ENCODE measurements at regions not wholly inside any gene's neighbourhood (a gene's known extent, or its start where the extent isn't known, plus 50 kb on each side); places are given as distances from the start of the nearest gene placed in this dataset.

DNA sequence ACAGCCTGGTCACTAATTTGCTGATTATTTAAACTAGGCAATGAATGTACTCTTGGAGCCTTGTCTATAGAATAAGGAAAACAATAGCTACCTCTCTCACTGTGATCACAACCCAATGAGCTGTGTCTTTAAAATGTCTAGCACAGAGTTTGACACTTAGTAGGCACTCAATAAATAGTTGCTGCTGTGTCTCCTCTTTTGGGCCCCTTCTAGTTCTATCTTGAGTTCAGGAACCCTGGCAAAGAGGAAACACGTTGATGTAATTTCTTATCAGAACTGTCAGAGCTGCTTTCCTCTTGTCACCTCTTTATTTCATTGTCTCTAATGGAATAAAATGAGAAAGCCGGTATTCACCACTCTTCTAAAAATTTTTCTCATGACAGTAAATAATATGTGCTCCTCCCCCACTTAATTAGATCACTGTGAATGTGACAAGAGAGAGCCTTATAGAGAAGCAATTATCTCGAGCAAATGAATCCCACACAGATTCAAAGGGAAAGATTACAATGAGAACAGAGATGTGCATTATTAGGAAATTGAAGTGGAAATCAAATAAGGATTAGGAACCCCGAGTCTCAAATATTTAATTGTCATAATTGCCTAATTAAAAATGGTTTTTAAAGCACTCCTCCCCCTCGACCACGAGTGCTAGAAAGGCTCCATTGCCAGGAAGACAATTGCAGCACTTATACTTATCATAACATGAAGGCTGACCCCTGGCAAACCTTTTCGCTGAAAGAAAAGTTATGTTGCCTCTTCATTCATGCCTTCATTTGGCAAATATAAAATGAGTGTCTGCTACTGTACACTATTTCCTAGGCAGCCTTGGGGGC, 175.0 kb upstream of the BDNF start:
- no peaks in the 10 kb centered on the region for H3K79me2 ChIP-seq (ENCODE audit: low read length)
- H3K9me3 ChIP-seq (ENCODE audit: insufficient read depth, low read length), result no peaks in the 10 kb centered on the region
- H3K27ac ChIP-seq (ENCODE audit: low read length), result no peak overlapping the region
- no peaks in the 10 kb centered on the region for H4K20me1 ChIP-seq (ENCODE audit: insufficient read depth, low read length)
- H3K4me2 ChIP-seq (ENCODE audit: low read length), result no peak overlapping the region
- H3K9ac ChIP-seq (ENCODE audit: low read length), result no peak overlapping the region
- H3K27me3 ChIP-seq (ENCODE audit: low read depth, low read length), result peaks cover 18% of the 10 kb centered on the region
- no peak overlapping the region for H3K4me3 ChIP-seq (ENCODE audit: low read length)
- no peaks in the 10 kb centered on the region for H3K36me3 ChIP-seq (replicated peaks; ENCODE audit: low read depth, low read length)
- H2AFZ ChIP-seq (ENCODE audit: low read depth, low read length), result no peak overlapping the region
- H3K4me1 ChIP-seq (ENCODE audit: low read length), result no peaks in the 10 kb centered on the region
- TF ChIP-seq EZH2phosphoT487 (IDR thresholded peaks at IDR 0.05; ENCODE audit: low read depth) (no peak), CTCF (IDR thresholded peaks at IDR 0.05; ENCODE audit: low read depth, low read length) (no peak)

GRCh38 chr11:27873664-27874063, 173.4 kb upstream of the BDNF start:
- H3K4me3 ChIP-seq (ENCODE audit: low read length), result no peak overlapping the region
- H3K9me3 ChIP-seq (ENCODE audit: insufficient read depth, low read length), result no peaks in the 10 kb centered on the region
- H3K4me1 ChIP-seq (ENCODE audit: low read length), result no peaks in the 10 kb centered on the region
- no peak overlapping the region for H3K27ac ChIP-seq (ENCODE audit: low read length)
- no peak overlapping the region for H2AFZ ChIP-seq (ENCODE audit: low read depth, low read length)
- peaks cover 18% of the 10 kb centered on the region for H3K27me3 ChIP-seq (ENCODE audit: low read depth, low read length)
- H3K4me2 ChIP-seq (ENCODE audit: low read length), result no peak overlapping the region
- no peaks in the 10 kb centered on the region for H4K20me1 ChIP-seq (ENCODE audit: insufficient read depth, low read length)
- H3K9ac ChIP-seq (ENCODE audit: low read length), result no peak overlapping the region
- H3K79me2 ChIP-seq (ENCODE audit: low read length), result no peaks in the 10 kb centered on the region
- TF ChIP-seq CTCF (IDR thresholded peaks at IDR 0.05; ENCODE audit: low read depth, low read length), result no peak
- no peak for TF ChIP-seq EZH2phosphoT487 (IDR thresholded peaks at IDR 0.05; ENCODE audit: low read depth)
- H3K36me3 ChIP-seq (replicated peaks; ENCODE audit: low read depth, low read length), result no peaks in the 10 kb centered on the region

DNA sequence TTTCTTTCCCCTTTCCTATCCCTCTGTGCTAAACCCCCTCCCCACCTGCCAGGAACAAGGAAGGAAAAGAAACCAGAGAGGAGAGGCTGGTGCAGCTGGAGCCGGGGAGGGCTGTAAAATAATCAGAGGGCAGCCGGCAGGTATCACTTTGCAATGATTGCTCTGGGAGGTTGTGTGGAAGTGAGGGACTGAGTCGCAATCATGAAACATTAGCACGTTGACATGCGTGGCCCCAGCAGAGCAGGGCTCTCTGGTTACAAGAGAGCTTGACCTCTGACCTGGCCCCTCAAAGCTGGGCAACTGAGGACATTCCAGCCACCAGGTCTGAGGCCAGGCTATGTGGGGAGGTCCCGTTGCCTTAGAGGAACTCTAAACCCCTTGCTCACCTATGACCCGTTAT, 170.8 kb upstream of the BDNF start:
- no peaks in the 10 kb centered on the region for H4K20me1 ChIP-seq (ENCODE audit: insufficient read depth, low read length)
- H3K9ac ChIP-seq (ENCODE audit: low read length), result no peak overlapping the region
- H2AFZ ChIP-seq (ENCODE audit: low read depth, low read length), result no peak overlapping the region
- no peak overlapping the region for H3K27ac ChIP-seq (ENCODE audit: low read length)
- no peak overlapping the region for H3K4me2 ChIP-seq (ENCODE audit: low read length)
- H3K36me3 ChIP-seq (replicated peaks; ENCODE audit: low read depth, low read length), result no peaks in the 10 kb centered on the region
- H3K4me3 ChIP-seq (ENCODE audit: low read length), result no peak overlapping the region
- H3K9me3 ChIP-seq (ENCODE audit: insufficient read depth, low read length), result no peaks in the 10 kb centered on the region
- no peaks in the 10 kb centered on the region for H3K79me2 ChIP-seq (ENCODE audit: low read length)
- no peak for TF ChIP-seq CTCF (IDR thresholded peaks at IDR 0.05; ENCODE audit: low read depth, low read length)
- no peak for TF ChIP-seq EZH2phosphoT487 (IDR thresholded peaks at IDR 0.05; ENCODE audit: low read depth)
- no peaks in the 10 kb centered on the region for H3K4me1 ChIP-seq (ENCODE audit: low read length)
- peaks cover 5% of the 10 kb centered on the region; the same call in 1 of the 2 replicates for H3K27me3 ChIP-seq (ENCODE audit: low read depth, low read length)

GRCh38 chr11:27869701-27870100, 169.4 kb upstream of the BDNF start:
- H3K79me2 ChIP-seq (ENCODE audit: low read length), result no peaks in the 10 kb centered on the region

More at GRCh38 chr11:27869701-27870100, 169.4 kb upstream of the BDNF start:
- no peak overlapping the region for H3K27ac ChIP-seq (ENCODE audit: low read length)
- no peaks in the 10 kb centered on the region for H3K9me3 ChIP-seq (ENCODE audit: insufficient read depth, low read length)
- H3K9ac ChIP-seq (ENCODE audit: low read length), result no peak overlapping the region
- peaks cover 5% of the 10 kb centered on the region; the same call in 1 of the 2 replicates for H3K27me3 ChIP-seq (ENCODE audit: low read depth, low read length)
- no peaks in the 10 kb centered on the region for H4K20me1 ChIP-seq (ENCODE audit: insufficient read depth, low read length)
- no peak overlapping the region for H3K4me2 ChIP-seq (ENCODE audit: low read length)
- no peaks in the 10 kb centered on the region for H3K36me3 ChIP-seq (replicated peaks; ENCODE audit: low read depth, low read length)
- TF ChIP-seq EZH2phosphoT487 (IDR thresholded peaks at IDR 0.05; ENCODE audit: low read depth) (no peak), CTCF (IDR thresholded peaks at IDR 0.05; ENCODE audit: low read depth, low read length) (no peak)
- no peaks in the 10 kb centered on the region for H3K4me1 ChIP-seq (ENCODE audit: low read length)
- no peak overlapping the region for H2AFZ ChIP-seq (ENCODE audit: low read depth, low read length)
- H3K4me3 ChIP-seq (ENCODE audit: low read length), result no peak overlapping the region

Data from OCI-LY3 (cell line).